IPS-20b (cell line): ENCODE measurements at regions not wholly inside any gene's neighbourhood (a gene's known extent, or its start where the extent isn't known, plus 50 kb on each side); places are given as distances from the start of the nearest gene placed in this dataset.

Source experiments
- H3K27ac ChIP-seq: one replicate; pipeline ENCODE4 v1.5.1; 2013; ENCODE audit warnings: low read length
- H3K27me3 ChIP-seq: 2 replicates; pipeline ENCODE4 v1.6.1; 2013; ENCODE audit warnings: mild to moderate bottlenecking, low read length, inconsistent platforms; ENCODE audit not compliant: insufficient read depth
- H3K36me3 ChIP-seq: 2 replicates; pipeline ENCODE4 v1.6.1; 2013; ENCODE audit warnings: low read depth, mild to moderate bottlenecking, inconsistent platforms, low read length, moderate library complexity; ENCODE audit not compliant: insufficient read depth
- H3K4me1 ChIP-seq: 2 replicates; pipeline ENCODE4 v1.6.1; 2013; ENCODE audit warnings: mild to moderate bottlenecking, control low read depth, inconsistent platforms, low read length, moderate library complexity; ENCODE audit not compliant: insufficient read depth
- H3K4me3 ChIP-seq: 2 replicates; pipeline ENCODE4 v1.5.1; 2013; ENCODE audit warnings: mild to moderate bottlenecking, low read length, inconsistent platforms
- H3K9ac ChIP-seq: 2 replicates; pipeline ENCODE4 v1.6.1; 2013; ENCODE audit warnings: low read depth, mild to moderate bottlenecking, inconsistent platforms, low read length, moderate library complexity
- H3K9me3 ChIP-seq: 2 replicates; pipeline ENCODE4 v1.6.1; 2013; ENCODE audit warnings: mild to moderate bottlenecking, low read depth, low read length, inconsistent platforms; ENCODE audit not compliant: insufficient read depth

- no peaks in the 10 kb centered on the region for H3K27me3 ChIP-seq
- H3K9me3 ChIP-seq, result no peaks in the 10 kb centered on the region
- no peaks in the 10 kb centered on the region for H3K4me1 ChIP-seq
- H3K9ac ChIP-seq, result no peak overlapping the region
- no peak overlapping the region for H3K27ac ChIP-seq
- no peak overlapping the region for H3K4me3 ChIP-seq
- no peaks in the 10 kb centered on the region for H3K36me3 ChIP-seq
Observed at GRCh38 chr1:4062560-4062959, 162.5 kb upstream of the C1orf174 start.

- Histone ChIP-seq H3K27me3 (no peaks in the 10 kb centered on the region), H3K4me3 (no peak overlapping the region), H3K36me3 (no peaks in the 10 kb centered on the region), H3K9me3 (no peaks in the 10 kb centered on the region), H3K9ac (no peak overlapping the region), H3K4me1 (no peaks in the 10 kb centered on the region), H3K27ac (no peak overlapping the region)
Observed at GRCh38 chr1:4062992-4063391, 162.9 kb upstream of the C1orf174 start.

DNA sequence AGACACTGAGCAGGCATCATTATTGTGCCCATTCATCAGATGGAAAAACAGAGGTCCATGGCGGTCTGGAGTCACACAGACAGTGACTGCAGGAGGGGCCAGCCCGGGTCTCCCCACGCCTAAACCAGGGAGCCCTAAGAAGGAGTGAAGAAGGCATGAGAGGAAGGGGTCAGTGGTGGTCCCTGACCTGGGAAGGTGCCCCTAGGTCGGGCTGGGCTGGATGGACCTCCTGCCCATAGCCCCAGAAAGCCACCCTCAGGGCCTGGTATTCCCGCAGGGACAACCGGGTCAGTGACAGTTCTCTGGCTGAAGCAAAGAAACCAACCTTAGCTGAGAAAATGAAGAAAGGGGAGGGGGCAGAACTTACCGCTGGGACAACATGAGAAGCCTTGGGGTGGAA lies 163.4 kb upstream of the C1orf174 start:
- H3K27me3 ChIP-seq, result no peaks in the 10 kb centered on the region
- H3K9ac ChIP-seq, result no peak overlapping the region
- H3K9me3 ChIP-seq, result no peaks in the 10 kb centered on the region
- H3K36me3 ChIP-seq, result no peaks in the 10 kb centered on the region
- peaks cover 1% of the 10 kb centered on the region for H3K4me1 ChIP-seq
- no peak overlapping the region for H3K4me3 ChIP-seq
- no peak overlapping the region for H3K27ac ChIP-seq

GRCh38 chr1:4064150-4064889 lies 164.2 kb upstream of the C1orf174 start:
- Histone ChIP-seq H3K36me3 (no peaks in the 10 kb centered on the region), H3K27me3 (no peaks in the 10 kb centered on the region), H3K9me3 (no peaks in the 10 kb centered on the region), H3K4me1 (peaks cover 9% of the 10 kb centered on the region), H3K27ac (no peak overlapping the region), H3K9ac (no peak overlapping the region), H3K4me3 (no peak overlapping the region)

DNA sequence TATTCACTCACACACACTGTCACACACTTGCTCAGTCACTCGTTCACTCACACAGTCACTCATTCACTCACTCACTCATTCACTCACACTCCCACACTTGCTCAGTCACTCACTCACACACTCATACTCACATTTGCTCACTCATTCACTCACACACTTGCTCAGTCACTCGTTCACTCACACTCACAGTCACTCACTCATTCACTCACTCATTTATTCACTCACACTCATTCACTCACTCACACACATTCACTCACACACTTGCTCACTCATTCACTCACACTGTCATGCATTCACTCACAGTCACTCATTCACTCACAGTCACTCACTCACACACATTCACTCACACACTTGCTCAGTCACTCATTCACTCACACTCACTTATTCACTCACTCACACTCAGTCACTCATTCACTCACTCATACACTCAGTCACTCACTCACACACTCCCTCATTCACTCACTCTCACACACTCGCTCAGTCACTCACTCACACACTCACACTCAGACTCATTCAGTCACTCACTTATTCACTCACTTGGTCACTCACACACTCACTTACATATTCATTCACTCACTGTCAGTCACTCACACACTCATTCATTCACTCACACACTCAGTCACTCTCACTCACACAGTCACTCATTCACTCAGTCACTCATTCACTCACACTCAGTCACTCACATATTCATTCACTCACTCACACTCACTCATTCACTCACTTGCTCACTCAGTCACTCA lies 167.0 kb upstream of the C1orf174 start:
- H3K27me3 ChIP-seq, result no peaks in the 10 kb centered on the region
- H3K4me1 ChIP-seq, result peaks cover 35% of the 10 kb centered on the region
- H3K9me3 ChIP-seq, result no peaks in the 10 kb centered on the region
- H3K4me3 ChIP-seq, result no peak overlapping the region
- no peak overlapping the region for H3K27ac ChIP-seq
- no peak overlapping the region for H3K9ac ChIP-seq
- H3K36me3 ChIP-seq, result no peaks in the 10 kb centered on the region

DNA sequence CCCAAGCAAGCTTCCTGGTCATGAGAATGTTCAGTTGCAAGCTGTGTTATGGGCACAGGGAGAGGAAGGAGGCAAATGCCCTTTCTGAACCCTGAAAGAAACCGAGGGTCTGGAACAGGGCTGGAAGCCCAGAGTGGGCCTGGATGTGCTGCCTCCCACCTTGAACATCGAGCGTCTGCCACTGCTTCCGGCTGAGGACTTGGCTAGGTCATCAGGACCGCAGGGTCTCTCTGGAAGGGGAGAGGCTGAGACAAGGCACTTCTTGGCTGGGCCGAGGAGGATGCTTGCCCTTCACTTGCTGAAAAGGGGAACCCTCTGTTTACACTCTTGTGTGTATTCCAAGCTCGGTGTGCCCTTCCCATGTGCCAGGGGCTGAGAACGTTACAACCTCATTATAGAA lies 168.0 kb upstream of the C1orf174 start:
- H3K27me3 ChIP-seq, result 0 out of 2 replicates have a peak, but pooled peaks cover 3% of the 10 kb centered on the region
- H3K9me3 ChIP-seq, result no peaks in the 10 kb centered on the region
- peaks cover 35% of the 10 kb centered on the region for H3K4me1 ChIP-seq
- no peaks in the 10 kb centered on the region for H3K36me3 ChIP-seq
- H3K9ac ChIP-seq, result no peak overlapping the region
- no peak overlapping the region for H3K4me3 ChIP-seq
- H3K27ac ChIP-seq, result no peak overlapping the region

- Histone ChIP-seq H3K9me3 (no peaks in the 10 kb centered on the region), H3K4me1 (peaks cover 35% of the 10 kb centered on the region), H3K4me3 (no peak overlapping the region), H3K9ac (no peak overlapping the region), H3K27me3 (0 out of 2 replicates have a peak, but pooled peaks cover 3% of the 10 kb centered on the region), H3K36me3 (no peaks in the 10 kb centered on the region), H3K27ac (no peak overlapping the region)
Observed at GRCh38 chr1:4071653-4072052, 171.6 kb upstream of the C1orf174 start.

DNA sequence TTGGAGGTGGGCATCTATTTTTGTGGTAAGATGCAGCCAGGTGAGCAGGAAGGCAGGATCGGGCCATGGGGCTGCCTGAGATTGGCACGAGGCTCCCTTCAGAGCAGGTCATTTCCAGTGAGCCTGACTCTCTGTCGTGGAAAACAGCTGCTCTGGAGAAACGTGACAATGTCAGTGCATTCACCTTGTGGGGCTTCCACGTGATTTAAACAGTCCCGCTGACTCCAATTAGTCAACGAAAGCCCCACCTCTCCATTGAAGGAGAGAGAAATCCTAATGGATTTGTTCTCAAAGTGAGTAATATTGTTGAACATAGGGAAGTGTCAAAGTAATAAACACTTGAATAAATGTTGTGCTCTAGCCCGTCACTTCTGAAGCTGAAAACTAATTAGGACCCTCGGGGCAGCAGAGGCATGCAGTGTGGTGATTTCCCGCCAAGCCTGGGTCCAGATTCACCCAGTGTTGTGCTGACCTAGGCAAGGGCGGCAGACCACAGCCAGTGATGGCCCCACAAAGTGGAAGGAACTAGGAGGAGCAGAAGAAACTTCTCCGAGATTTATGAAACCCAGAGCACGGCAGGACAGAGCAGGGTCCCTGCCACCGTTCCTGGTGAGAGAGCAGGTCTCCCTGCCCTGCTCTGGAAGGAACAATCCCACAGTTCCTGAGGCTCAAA lies 172.5 kb upstream of the C1orf174 start:
- no peaks in the 10 kb centered on the region for H3K36me3 ChIP-seq
- H3K4me1 ChIP-seq, result peaks cover 35% of the 10 kb centered on the region
- no peak overlapping the region for H3K27ac ChIP-seq
- no peak overlapping the region for H3K4me3 ChIP-seq
- H3K27me3 ChIP-seq, result 0 out of 2 replicates have a peak, but pooled peaks cover 3% of the 10 kb centered on the region
- H3K9me3 ChIP-seq, result no peaks in the 10 kb centered on the region
- no peak overlapping the region for H3K9ac ChIP-seq

DNA sequence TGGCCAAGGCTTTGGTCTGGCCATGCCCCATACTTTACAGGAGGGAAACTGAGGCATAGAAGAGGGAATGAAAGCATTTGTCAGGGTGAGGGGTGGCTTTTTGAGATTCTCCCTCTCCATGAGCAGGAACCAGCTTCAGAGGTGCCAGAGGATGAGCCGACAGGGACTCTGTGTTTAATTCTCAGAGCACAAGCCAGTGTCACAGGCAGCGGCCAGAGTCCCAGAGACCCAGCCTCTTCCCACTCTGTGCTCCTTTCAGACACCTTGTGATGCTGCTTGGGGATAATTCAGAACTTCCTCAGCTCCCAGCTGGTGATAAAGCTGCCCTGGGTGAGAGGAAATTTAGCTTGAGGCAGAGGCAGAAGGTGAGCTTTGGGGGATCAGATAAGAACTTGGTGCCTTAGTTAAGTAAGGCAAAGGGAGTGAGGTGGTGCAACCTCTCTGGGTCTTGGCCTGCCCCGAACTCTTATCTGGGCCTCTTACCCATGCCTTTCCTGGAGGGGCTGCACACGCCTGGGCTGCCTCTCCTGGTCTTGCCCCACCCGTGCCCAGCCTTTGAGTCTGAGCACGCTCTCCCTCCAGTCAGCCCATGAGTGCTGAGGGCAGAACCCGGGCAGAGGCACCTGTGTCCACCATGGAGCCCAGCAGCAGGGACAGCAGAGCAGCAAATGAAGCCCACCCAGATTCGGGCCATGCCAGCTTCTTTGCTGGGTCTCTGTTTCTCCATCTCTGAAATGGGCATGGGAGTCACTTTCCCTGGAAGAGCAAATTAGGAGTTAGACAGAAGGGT lies 175.6 kb upstream of the C1orf174 start:
- Histone ChIP-seq H3K4me3 (no peak overlapping the region), H3K9ac (no peak overlapping the region), H3K36me3 (no peaks in the 10 kb centered on the region), H3K9me3 (no peaks in the 10 kb centered on the region), H3K27ac (no peak overlapping the region), H3K27me3 (0 out of 2 replicates have a peak, but pooled peaks cover 3% of the 10 kb centered on the region), H3K4me1 (peaks cover 12% of the 10 kb centered on the region)

DNA sequence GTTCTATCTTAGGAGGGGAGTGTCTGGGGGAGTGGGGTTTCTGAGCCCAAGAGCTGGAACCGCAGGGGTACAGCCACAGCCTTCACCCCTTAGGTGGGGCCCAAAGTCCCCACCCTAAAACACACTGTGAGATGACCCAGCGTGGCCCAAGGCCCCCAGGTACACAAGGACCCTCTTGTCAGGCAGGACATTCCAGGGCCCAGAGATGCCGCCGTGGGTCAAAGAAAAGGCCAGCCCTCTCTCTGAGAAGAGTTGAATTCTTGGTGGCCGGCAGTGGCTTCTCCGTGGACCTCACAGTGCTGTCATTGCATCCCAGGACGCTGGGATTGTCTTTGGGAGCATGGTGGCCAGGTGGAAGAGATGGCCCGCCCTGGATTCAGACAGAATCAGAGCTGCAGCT lies 176.3 kb upstream of the C1orf174 start:
- Histone ChIP-seq H3K9me3 (no peaks in the 10 kb centered on the region), H3K4me1 (peaks cover 5% of the 10 kb centered on the region; the same call in 1 of the 2 replicates), H3K27me3 (0 out of 2 replicates have a peak, but pooled peaks cover 3% of the 10 kb centered on the region), H3K4me3 (no peak overlapping the region), H3K27ac (no peak overlapping the region), H3K9ac (no peak overlapping the region), H3K36me3 (no peaks in the 10 kb centered on the region)
